Lung (tissue), 11 donors: ENCODE measurements at regions not wholly inside any gene's neighbourhood (a gene's known extent, or its start where the extent isn't known, plus 50 kb on each side); places are given as distances from the start of the nearest gene placed in this dataset.

Experiments used
- ATAC-seq: fragments of 200-7000 bp; cut with Tn5 transposase; one replicate; pipeline ENCODE4 v1.9.1; 2020; ENCODE audit warnings: moderate number of reproducible peaks; ENCODE audit not compliant: insufficient read depth, low FRiP score
- DNase-seq, 3 donors: peaks; one replicate each; pipeline ENCODE4 v3.0.0-alpha.2; 2013 to 2017
- H3K27ac ChIP-seq, 2 donors: one replicate each; pipeline ENCODE4 v1.5.1; 2013; ENCODE audit warnings: mild to moderate bottlenecking in 2 of 2, moderate library complexity in 2 of 2, control low read depth in 1 of 2, inconsistent platforms in 1 of 2, low read depth in 1 of 2, low read length in 1 of 2
- H3K27me3 ChIP-seq, 3 donors: one replicate each; pipeline ENCODE4 v1.5.1; 2013; ENCODE audit warnings: low read length in 2 of 3; ENCODE audit not compliant: control insufficient read depth in 3 of 3, insufficient read depth in 3 of 3
- H3K36me3 ChIP-seq, 4 donors: one replicate each; pipeline ENCODE4 v1.5.1; 2013; ENCODE audit warnings: low read length in 4 of 4, mild to moderate bottlenecking in 1 of 4, moderate library complexity in 1 of 4; ENCODE audit not compliant: control insufficient read depth in 4 of 4, insufficient read depth in 4 of 4
- H3K4me1 ChIP-seq, 5 donors: one replicate each; pipeline ENCODE4 v1.5.1; 2013; ENCODE audit warnings: low read length in 5 of 5, mild to moderate bottlenecking in 2 of 5, moderate library complexity in 1 of 5; ENCODE audit not compliant: control insufficient read depth in 5 of 5, insufficient read depth in 5 of 5
- H3K4me3 ChIP-seq: one replicate; pipeline ENCODE4 v1.5.1; 2013; ENCODE audit warnings: mild to moderate bottlenecking, control low read depth, moderate library complexity
- H3K9ac ChIP-seq, 2 donors: one replicate each; pipeline ENCODE4 v1.5.1; 2013; ENCODE audit warnings: low read length in 2 of 2, control low read depth in 1 of 2; ENCODE audit not compliant: insufficient read depth in 1 of 2
- H3K9me3 ChIP-seq, 4 donors: one replicate each; pipeline ENCODE4 v1.5.1; 2013; ENCODE audit warnings: low read length in 3 of 4, mild to moderate bottlenecking in 1 of 4, moderate library complexity in 1 of 4; ENCODE audit not compliant: control insufficient read depth in 4 of 4, insufficient read depth in 3 of 4
- WGBS, 2 donors: extraction: QIAGEN DNeasy Blood & Tissue Kit; methylation state at CpG; one replicate each; pipeline ENCODE4 v1.1.7; 2013; 5-methylcytosine and 5-hydroxymethylcytosine counted together
- TF ChIP-seq, protein P1 (sequence below): IDR thresholded peaks from 2 replicates; pipeline ENCODE4 v1.5.1; 2012; ENCODE audit warnings: mild to moderate bottlenecking; ENCODE audit errors: control extremely low read depth, extremely low read depth
- donor health status: control.
- donor health status: control.
- donor health status: Bipolar disorder and iron deficiency.
- donor health status: healthy.
- donor health status: DM: yes; HTN: yes; CAD: no.

DNA sequence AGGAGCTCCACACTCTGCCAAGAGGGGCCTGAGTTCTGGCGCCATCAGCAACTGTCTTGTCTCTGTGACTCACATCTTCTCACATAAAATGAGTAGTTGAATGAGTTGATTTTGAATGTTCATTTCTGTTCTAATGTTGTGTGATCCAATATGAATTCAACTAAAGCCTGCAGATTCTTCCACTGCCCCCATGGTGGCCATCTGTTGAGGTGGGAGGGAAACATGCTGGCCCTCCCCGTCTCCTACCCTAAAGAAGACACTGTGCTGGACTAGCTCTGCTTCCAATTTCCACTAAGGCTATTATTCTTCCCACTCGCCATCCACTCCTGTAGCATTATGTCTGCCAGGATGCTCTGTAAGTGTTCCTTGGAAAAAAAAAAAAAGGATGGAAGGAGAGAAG is 555.6 kb upstream of the LARGE1 start:
- ATAC-seq (no peak), DNase-seq (no peak)
- Histone ChIP-seq H3K9me3 (peaks cover 0 to 8% (median 3%) of the 10 kb centered on the region in 4 donors), H3K36me3 (no peaks in the 10 kb centered on the region), H3K4me3 (no peak overlapping the region), H3K9ac (no peak overlapping the region), H3K4me1 (no peaks in the 10 kb centered on the region), H3K27me3 (no peaks in the 10 kb centered on the region), H3K27ac (no peak overlapping the region)
- TF ChIP-seq, protein P1, sequence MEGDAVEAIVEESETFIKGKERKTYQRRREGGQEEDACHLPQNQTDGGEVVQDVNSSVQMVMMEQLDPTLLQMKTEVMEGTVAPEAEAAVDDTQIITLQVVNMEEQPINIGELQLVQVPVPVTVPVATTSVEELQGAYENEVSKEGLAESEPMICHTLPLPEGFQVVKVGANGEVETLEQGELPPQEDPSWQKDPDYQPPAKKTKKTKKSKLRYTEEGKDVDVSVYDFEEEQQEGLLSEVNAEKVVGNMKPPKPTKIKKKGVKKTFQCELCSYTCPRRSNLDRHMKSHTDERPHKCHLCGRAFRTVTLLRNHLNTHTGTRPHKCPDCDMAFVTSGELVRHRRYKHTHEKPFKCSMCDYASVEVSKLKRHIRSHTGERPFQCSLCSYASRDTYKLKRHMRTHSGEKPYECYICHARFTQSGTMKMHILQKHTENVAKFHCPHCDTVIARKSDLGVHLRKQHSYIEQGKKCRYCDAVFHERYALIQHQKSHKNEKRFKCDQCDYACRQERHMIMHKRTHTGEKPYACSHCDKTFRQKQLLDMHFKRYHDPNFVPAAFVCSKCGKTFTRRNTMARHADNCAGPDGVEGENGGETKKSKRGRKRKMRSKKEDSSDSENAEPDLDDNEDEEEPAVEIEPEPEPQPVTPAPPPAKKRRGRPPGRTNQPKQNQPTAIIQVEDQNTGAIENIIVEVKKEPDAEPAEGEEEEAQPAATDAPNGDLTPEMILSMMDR, result no peak
- 78 to 82% methylated on average over 3 of the region's 3 CpGs for WGBS, 2 donors

DNA sequence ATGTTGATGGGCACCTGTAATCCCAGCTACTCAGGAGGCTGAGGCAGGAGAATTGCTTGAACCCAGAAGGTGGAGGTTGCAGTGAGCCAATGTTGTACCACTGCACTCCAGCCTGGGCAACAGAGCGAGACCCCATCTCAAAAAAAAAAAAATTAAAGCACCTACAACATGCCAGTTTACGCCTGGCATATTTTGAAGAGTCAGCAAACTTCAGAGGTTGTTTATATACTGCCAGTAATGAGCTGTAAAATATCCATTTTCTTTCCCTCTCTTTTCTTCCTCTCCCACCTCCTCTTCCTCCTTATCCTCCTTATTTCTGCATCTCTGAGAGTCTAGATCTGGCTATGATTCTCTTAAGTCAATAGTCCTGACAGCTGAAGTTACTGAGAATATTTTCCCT is 556.5 kb upstream of the LARGE1 start:
- WGBS, 2 donors, result 88 to 89% methylated on average over 2 of the region's 2 CpGs

DNA sequence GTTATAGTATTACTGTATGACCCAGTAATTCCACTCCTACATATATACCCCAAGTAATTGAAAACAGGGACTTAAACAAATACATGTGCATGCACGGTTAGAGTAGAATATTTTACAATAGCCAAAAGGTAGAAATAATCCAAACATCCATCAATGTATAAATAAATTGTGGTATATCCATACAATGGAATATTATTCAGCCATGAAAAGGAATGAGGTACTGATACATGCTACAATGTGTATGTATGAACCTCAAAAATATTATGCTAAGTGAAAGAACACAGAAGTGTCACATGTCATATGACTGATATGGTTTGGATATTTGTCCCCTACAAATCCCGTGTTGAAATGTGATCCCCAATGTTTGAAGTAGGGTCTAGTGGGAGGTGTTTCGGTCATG is 560.8 kb upstream of the LARGE1 start:
- H3K4me1 ChIP-seq, result no peaks in the 10 kb centered on the region
- peaks cover 0 to 12% (median 3%) of the 10 kb centered on the region in 4 donors for H3K9me3 ChIP-seq
- H3K4me3 ChIP-seq, result no peak overlapping the region
- H3K27me3 ChIP-seq, result no peaks in the 10 kb centered on the region
- DNase-seq, result no peak
- H3K27ac ChIP-seq, result no peak overlapping the region
- no peak for ATAC-seq
- no peaks in the 10 kb centered on the region for H3K36me3 ChIP-seq
- no peak overlapping the region for H3K9ac ChIP-seq
- TF ChIP-seq, protein P1, result no peak
- 86 to 87% methylated on average over 3 of the region's 3 CpGs for WGBS, 2 donors

More for the DNA sequence above, 556.5 kb upstream of the LARGE1 start:
- Histone ChIP-seq H3K4me1 (no peaks in the 10 kb centered on the region), H3K27me3 (no peaks in the 10 kb centered on the region), H3K27ac (no peak overlapping the region), H3K4me3 (no peak overlapping the region), H3K9ac (no peak overlapping the region), H3K9me3 (peaks cover 0 to 12% (median 3%) of the 10 kb centered on the region in 4 donors), H3K36me3 (no peaks in the 10 kb centered on the region)
- no peak for ATAC-seq
- TF ChIP-seq, protein P1, result no peak
- no peak for DNase-seq

DNA sequence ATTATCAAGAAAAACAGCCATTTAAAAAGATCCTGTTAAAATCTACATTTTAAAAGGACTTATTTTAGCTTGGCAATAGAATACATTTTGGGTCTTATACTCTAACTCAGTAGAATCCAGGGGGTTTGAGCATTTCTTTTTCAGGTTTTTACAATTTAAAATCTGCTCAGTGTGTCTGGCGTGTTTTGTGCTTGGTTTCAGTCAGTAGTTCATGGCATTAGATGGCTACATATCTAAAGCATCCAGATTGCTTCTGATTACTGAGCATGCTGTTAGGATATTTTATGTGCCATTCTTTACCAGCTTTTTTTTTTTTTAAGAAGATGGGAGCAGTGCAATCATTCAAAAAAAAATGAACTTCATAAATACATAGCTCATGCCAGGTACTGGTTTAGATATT is 566.1 kb upstream of the LARGE1 start:
- ATAC-seq, result no peak
- TF ChIP-seq, protein P1, result no peak
- Histone ChIP-seq H3K9ac (no peak overlapping the region), H3K27me3 (no peaks in the 10 kb centered on the region), H3K9me3 (peaks cover 0 to under 1% (median 0%) of the 10 kb centered on the region in 4 donors), H3K36me3 (no peaks in the 10 kb centered on the region), H3K4me3 (no peak overlapping the region), H3K27ac (no peak overlapping the region), H3K4me1 (no peaks in the 10 kb centered on the region)
- DNase-seq, result no peak
- 69 to 80% methylated on average over 1 of the region's 1 CpG for WGBS, 2 donors
